Testis (tissue), 2 donors: ENCODE measurements at regions not wholly inside any gene's neighbourhood (a gene's known extent, or its start where the extent isn't known, plus 50 kb on each side); places are given as distances from the start of the nearest gene placed in this dataset.

Source experiments
- DNase-seq: peaks from one replicate; pipeline ENCODE4 v3.0.0-alpha.2; 2019
- H3K27ac ChIP-seq, 2 donors: fragments of 200-600 bp; sonication (generic); one replicate each; pipeline ENCODE4 v1.5.1; 2019
- H3K27me3 ChIP-seq: fragments of 200-600 bp; sonication (generic); one replicate; pipeline ENCODE4 v1.5.1; 2019
- H3K36me3 ChIP-seq: fragments of 200-600 bp; sonication (generic); one replicate; pipeline ENCODE4 v1.5.1; 2017; ENCODE audit warnings: low read depth; ENCODE audit errors: missing control alignments
- H3K4me1 ChIP-seq: fragments of 200-600 bp; sonication (generic); one replicate; pipeline ENCODE4 v1.5.1; 2019
- H3K4me3 ChIP-seq, 2 donors: fragments of 200-600 bp; sonication (generic); one replicate each; pipeline ENCODE4 v1.5.1; 2017 to 2019
- H3K9me3 ChIP-seq: fragments of 200-600 bp; sonication (generic); one replicate; pipeline ENCODE4 v1.5.1; 2017
- CTCF ChIP-seq, 3 experiments: fragments of 450-650 bp in 2 of 3; fragments of 200-600 bp in 1 of 3; sonication (generic) in 1 of 3; IDR thresholded peaks; one replicate each; pipeline ENCODE4 v1.5.1; 2016 to 2019; ENCODE audit warnings: antibody characterized with exemption in 3 of 3, mild to moderate bottlenecking in 2 of 3, moderate library complexity in 1 of 3
- POLR2A ChIP-seq: fragments of 450-650 bp; IDR thresholded peaks from one replicate; pipeline ENCODE4 v1.6.1; 2017; ENCODE audit warnings: antibody characterized with exemption, mild to moderate bottlenecking, moderate library complexity
- WGBS, 2 donors: methylation state at CpG; one replicate each; pipeline ENCODE4 v1.1.5; 2018; 5-methylcytosine and 5-hydroxymethylcytosine counted together
- intact Hi-C: fragments of 100-400 bp; cut with DNase I; formaldehyde crosslinking; loops from one replicate; pipeline ENCODE4 v1.15.1; 2023; ENCODE audit warnings: low total_unique reads
- small RNA-seq, 2 donors: library from RNA; depleted of rRNA; stranded (forward); fragments of <200 nt; gene quantifications; one replicate each; pipeline ENCODE3, GENCODE V24; 2016

GRCh38 chr13:53941588-53942190 lies 913.1 kb downstream of the OLFM4 start:
- 17 to 38% methylated on average over 1 of the region's 1 CpG for WGBS, 2 donors
- H3K27ac ChIP-seq, result no peak overlapping the region
- intact Hi-C loops, result no loop called here

GRCh38 chr13:53946500-53946899 lies 917.9 kb downstream of the OLFM4 start:
- Histone ChIP-seq H3K4me3 (no peak overlapping the region), H3K4me1 (no peaks in the 10 kb centered on the region), H3K36me3 (no peaks in the 10 kb centered on the region), H3K27me3 (no peaks in the 10 kb centered on the region), H3K27ac (no peak overlapping the region), H3K9me3 (no peaks in the 10 kb centered on the region)
- 58 to 59% methylated on average over 3 of the region's 3 CpGs for WGBS, 2 donors
- DNase-seq, result no peak
- TF ChIP-seq POLR2A (no peak), CTCF (IDR thresholded peaks at IDR 0.05) (no peak)
- intact Hi-C loops, result no loop called here

More at GRCh38 chr13:53941588-53942190, 913.1 kb downstream of the OLFM4 start:
- Histone ChIP-seq H3K36me3 (no peaks in the 10 kb centered on the region), H3K4me1 (no peaks in the 10 kb centered on the region), H3K27me3 (no peaks in the 10 kb centered on the region), H3K4me3 (no peak overlapping the region), H3K9me3 (no peaks in the 10 kb centered on the region)
- TF ChIP-seq CTCF (IDR thresholded peaks at IDR 0.05) (no peak), POLR2A (no peak)
- no peak for DNase-seq

GRCh38 chr13:53953183-53953582 lies 924.6 kb downstream of the OLFM4 start:
- 35 to 55% methylated on average over 2 of the region's 2 CpGs for WGBS, 2 donors
- Histone ChIP-seq H3K4me1 (no peaks in the 10 kb centered on the region), H3K9me3 (no peaks in the 10 kb centered on the region), H3K4me3 (no peak overlapping the region), H3K27me3 (no peaks in the 10 kb centered on the region), H3K27ac (no peak overlapping the region), H3K36me3 (no peaks in the 10 kb centered on the region)
- DNase-seq, result no peak
- no peak for TF ChIP-seq POLR2A
- TF ChIP-seq CTCF (IDR thresholded peaks at IDR 0.05), result no peak
- intact Hi-C loops, result no loop called here

Small RNA genes lying in the stretch of these regions (small RNA-seq; reads per million reads assigned to genes)
- 0 reads per million in 2 donors for gene RN7SL618P
